ENCODE measurements at regions not wholly inside any gene's neighbourhood (a gene's known extent, or its start where the extent isn't known, plus 50 kb on each side); places are given as distances from the start of the nearest gene placed in this dataset.

- no peak overlapping the region for H3K9ac ChIP-seq (ENCODE audit: low read depth in 1 of 2, low read length in 2 of 2)
- WGBS = 95% methylated on average over 20 of the region's 20 CpGs
- H3K27me3 ChIP-seq (ENCODE audit: control insufficient read depth in 4 of 4, insufficient read depth in 4 of 4, low read length in 3 of 4) = no peaks in the 10 kb centered on the region
- DNase-seq (ENCODE audit: low spot score) = no peak
- H3K4me1 ChIP-seq (ENCODE audit: control insufficient read depth in 4 of 4, insufficient read depth in 4 of 4, low read length in 3 of 4) = no peaks in the 10 kb centered on the region
- peaks cover 3 to 8% (median 4%) of the 10 kb centered on the region in 4 donors for H3K9me3 ChIP-seq (ENCODE audit: control insufficient read depth in 4 of 4, low read length in 3 of 4)
- H3K27ac ChIP-seq (ENCODE audit: low read depth in 1 of 2, low read length in 2 of 2) = no peak overlapping the region
- H3K36me3 ChIP-seq (ENCODE audit: control insufficient read depth in 4 of 4, insufficient read depth in 3 of 4, low read depth in 1 of 4, low read length in 3 of 4) = no peaks in the 10 kb centered on the region
- no peak overlapping the region for H3K4me3 ChIP-seq (ENCODE audit: low read depth in 1 of 3, low read length in 3 of 3)
- TF ChIP-seq RXRA (IDR thresholded peaks at IDR 0.05) (no peak), HNF4G (IDR thresholded peaks at IDR 0.05) (no peak), CTCF (IDR thresholded peaks at IDR 0.05; ENCODE audit: low read depth, low read length, missing input control) (no peak), ATF3 (IDR thresholded peaks at IDR 0.05) (no peak), FOXA2 (IDR thresholded peaks at IDR 0.05) (no peak), SP1 (IDR thresholded peaks at IDR 0.05) (no peak), MAX (IDR thresholded peaks at IDR 0.05) (no peak), REST (IDR thresholded peaks at IDR 0.05) (no peak), GABPA (IDR thresholded peaks at IDR 0.05 in 1 of 2, conservative IDR thresholded peaks at IDR 0.05 in 1 of 2) (no peak)
Observed at GRCh38 chr2:10518470-10519393, 70.6 kb upstream of the ODC1 start.

GRCh38 chr2:10517351-10518043 is 69.4 kb upstream of the ODC1 start:
- Histone ChIP-seq H3K9ac (ENCODE audit: low read depth in 1 of 2, low read length in 2 of 2) (no peak overlapping the region), H3K36me3 (ENCODE audit: control insufficient read depth in 4 of 4, insufficient read depth in 3 of 4, low read depth in 1 of 4, low read length in 3 of 4) (no peaks in the 10 kb centered on the region), H3K4me3 (ENCODE audit: low read depth in 1 of 3, low read length in 3 of 3) (no peak overlapping the region), H3K4me1 (ENCODE audit: control insufficient read depth in 4 of 4, insufficient read depth in 4 of 4, low read length in 3 of 4) (no peaks in the 10 kb centered on the region), H3K9me3 (ENCODE audit: control insufficient read depth in 4 of 4, low read length in 3 of 4) (peaks cover 3 to 8% (median 4%) of the 10 kb centered on the region in 4 donors), H3K27me3 (ENCODE audit: control insufficient read depth in 4 of 4, insufficient read depth in 4 of 4, low read length in 3 of 4) (no peaks in the 10 kb centered on the region), H3K27ac (ENCODE audit: low read depth in 1 of 2, low read length in 2 of 2) (no peak overlapping the region)
- 96% methylated on average over 9 of the region's 9 CpGs for WGBS
- DNase-seq (ENCODE audit: low spot score) = no peak
- TF ChIP-seq NR2F2 (IDR thresholded peaks at IDR 0.05) = no peak
- no peak for TF ChIP-seq HNF4A (conservative IDR thresholded peaks at IDR 0.05)
- TF ChIP-seq RXRA (IDR thresholded peaks at IDR 0.05) = no peak
- no peak for TF ChIP-seq HNF4G (IDR thresholded peaks at IDR 0.05)
- no peak for TF ChIP-seq FOXA2 (IDR thresholded peaks at IDR 0.05)
- no peak for TF ChIP-seq TAF1 (conservative IDR thresholded peaks at IDR 0.05)
- no peak for TF ChIP-seq YY1 (IDR thresholded peaks at IDR 0.05)
- no peak for TF ChIP-seq EGR1 (IDR thresholded peaks at IDR 0.05; ENCODE audit: low read depth in 2 of 2)
- no peak for TF ChIP-seq RAD21 (IDR thresholded peaks at IDR 0.05)
- no peak for TF ChIP-seq JUND (IDR thresholded peaks at IDR 0.05)
- TF ChIP-seq ZBTB33 (IDR thresholded peaks at IDR 0.05) = no peak
- TF ChIP-seq SP1 (IDR thresholded peaks at IDR 0.05) = no peak
- no peak for TF ChIP-seq ATF3 (IDR thresholded peaks at IDR 0.05)
- no peak for TF ChIP-seq GABPA (IDR thresholded peaks at IDR 0.05 in 1 of 2, conservative IDR thresholded peaks at IDR 0.05 in 1 of 2)
- TF ChIP-seq FOXA1 (IDR thresholded peaks at IDR 0.05) = no peak
- TF ChIP-seq REST (IDR thresholded peaks at IDR 0.05) = no peak
